ENCODE measurements at regions not wholly inside any gene's neighbourhood (a gene's known extent, or its start where the extent isn't known, plus 50 kb on each side); places are given as distances from the start of the nearest gene placed in this dataset.

DNA sequence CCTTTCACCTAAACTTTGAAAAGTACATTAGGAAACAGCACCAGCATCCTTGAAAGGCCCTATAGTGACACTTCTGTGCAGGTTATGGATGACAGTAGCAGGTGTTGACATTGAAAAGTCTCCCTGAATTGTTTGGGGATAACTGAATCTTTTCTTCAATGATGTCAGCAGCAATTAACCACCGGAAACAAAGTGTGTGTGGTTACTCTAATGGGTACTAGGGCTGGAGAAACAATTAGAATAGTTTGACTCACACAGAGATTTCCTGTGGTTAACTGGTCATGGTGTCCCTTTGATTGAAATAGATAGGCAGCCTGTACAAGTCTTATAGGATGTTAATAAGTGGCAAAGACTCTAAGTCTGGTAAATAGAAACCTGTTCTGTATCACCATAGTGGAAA lies 189.1 kb downstream of the TBX18 start:
- TF ChIP-seq, protein P1, sequence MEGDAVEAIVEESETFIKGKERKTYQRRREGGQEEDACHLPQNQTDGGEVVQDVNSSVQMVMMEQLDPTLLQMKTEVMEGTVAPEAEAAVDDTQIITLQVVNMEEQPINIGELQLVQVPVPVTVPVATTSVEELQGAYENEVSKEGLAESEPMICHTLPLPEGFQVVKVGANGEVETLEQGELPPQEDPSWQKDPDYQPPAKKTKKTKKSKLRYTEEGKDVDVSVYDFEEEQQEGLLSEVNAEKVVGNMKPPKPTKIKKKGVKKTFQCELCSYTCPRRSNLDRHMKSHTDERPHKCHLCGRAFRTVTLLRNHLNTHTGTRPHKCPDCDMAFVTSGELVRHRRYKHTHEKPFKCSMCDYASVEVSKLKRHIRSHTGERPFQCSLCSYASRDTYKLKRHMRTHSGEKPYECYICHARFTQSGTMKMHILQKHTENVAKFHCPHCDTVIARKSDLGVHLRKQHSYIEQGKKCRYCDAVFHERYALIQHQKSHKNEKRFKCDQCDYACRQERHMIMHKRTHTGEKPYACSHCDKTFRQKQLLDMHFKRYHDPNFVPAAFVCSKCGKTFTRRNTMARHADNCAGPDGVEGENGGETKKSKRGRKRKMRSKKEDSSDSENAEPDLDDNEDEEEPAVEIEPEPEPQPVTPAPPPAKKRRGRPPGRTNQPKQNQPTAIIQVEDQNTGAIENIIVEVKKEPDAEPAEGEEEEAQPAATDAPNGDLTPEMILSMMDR (IDR thresholded peaks at IDR 0.05): no peak
- TF ChIP-seq EZH2 (IDR thresholded peaks at IDR 0.05): no peak
- TF ChIP-seq EZH2phosphoT487 (IDR thresholded peaks at IDR 0.05): no peak

Measured in neural progenitor cell (in vitro differentiated cells).